Esophagus muscularis mucosa (tissue), 3 donors: ENCODE measurements at regions not wholly inside any gene's neighbourhood (a gene's known extent, or its start where the extent isn't known, plus 50 kb on each side); places are given as distances from the start of the nearest gene placed in this dataset.

ENCODE experiments used
- CTCF ChIP-seq, 3 experiments: fragments of 200-600 bp in 2 of 3; fragments of 450-650 bp in 1 of 3; sonication (generic) in 2 of 3; IDR thresholded peaks; one replicate each; pipeline ENCODE4 v1.5.1; 2017 to 2019; ENCODE audit warnings: antibody characterized with exemption in 3 of 3, mild to moderate bottlenecking in 2 of 3, moderate library complexity in 1 of 3
- POLR2A ChIP-seq: fragments of 450-650 bp; IDR thresholded peaks from one replicate; pipeline ENCODE4 v1.6.1; 2017; ENCODE audit warnings: antibody characterized with exemption, moderate library complexity, mild to moderate bottlenecking, low read depth

GRCh38 chr1:47646676-47647075, 208.8 kb downstream of the FOXD2 start:
- no peak for TF ChIP-seq CTCF (IDR thresholded peaks at IDR 0.05)
- no peak for TF ChIP-seq POLR2A
